ENCODE measurements at regions not wholly inside any gene's neighbourhood (a gene's known extent, or its start where the extent isn't known, plus 50 kb on each side); places are given as distances from the start of the nearest gene placed in this dataset.
"Not testable (repeated sequence)": the region's sequence is repeated elsewhere in the genome, so short reads cannot be mapped to it uniquely, and the experiment has no call there.

- Histone ChIP-seq H3K4me3 (no peak overlapping the region), H3K4me1 (replicated peaks) (no peaks in the 10 kb centered on the region), H3K27me3 (replicated peaks) (no peaks in the 10 kb centered on the region), H3K36me3 (no peaks in the 10 kb centered on the region), H3K27ac (no peak overlapping the region), H3K9me3 (replicated peaks) (no peaks in the 10 kb centered on the region)
- no peak for DNase-seq (ENCODE audit: low read depth in 1 of 2, low spot score in 2 of 2)
These were observed 1197.7 kb upstream of the LRRN3 start for GRCh38 chr7:109893231-109893630.

- no peaks in the 10 kb centered on the region for H3K9me3 ChIP-seq (replicated peaks)
- H3K36me3 ChIP-seq, result no peaks in the 10 kb centered on the region
- no peaks in the 10 kb centered on the region for H3K4me1 ChIP-seq (replicated peaks)
- H3K4me3 ChIP-seq, result no peak overlapping the region
- H3K27me3 ChIP-seq (replicated peaks), result no peaks in the 10 kb centered on the region
- no peak for DNase-seq (ENCODE audit: low read depth in 1 of 2, low spot score in 2 of 2)
- H3K27ac ChIP-seq, result no peak overlapping the region
These were observed 1195.4 kb upstream of the LRRN3 start for GRCh38 chr7:109895536-109895935.

GRCh38 chr7:109901926-109902325, 1189.0 kb upstream of the LRRN3 start:
- Histone ChIP-seq H3K4me3 (no peak overlapping the region), H3K36me3 (no peaks in the 10 kb centered on the region)
- no peak for DNase-seq (ENCODE audit: low read depth in 1 of 2, low spot score in 2 of 2)

GRCh38 chr7:109905368-109906065, 1185.4 kb upstream of the LRRN3 start:
- H3K4me1 ChIP-seq (replicated peaks); H3K27ac ChIP-seq; H3K4me3 ChIP-seq; DNase-seq (ENCODE audit: low read depth in 1 of 2, low spot score in 2 of 2); H3K36me3 ChIP-seq; H3K27me3 ChIP-seq (replicated peaks); H3K9me3 ChIP-seq (replicated peaks): not testable (repeated sequence)

More at GRCh38 chr7:109901926-109902325, 1189.0 kb upstream of the LRRN3 start:
- H3K9me3 ChIP-seq (replicated peaks), result 0 out of 2 replicates have a peak, but pooled peaks cover 2% of the 10 kb centered on the region
- no peaks in the 10 kb centered on the region for H3K4me1 ChIP-seq (replicated peaks)
- H3K27me3 ChIP-seq (replicated peaks), result no peaks in the 10 kb centered on the region
- no peak overlapping the region for H3K27ac ChIP-seq

- H3K27me3 ChIP-seq (replicated peaks), result no peaks in the 10 kb centered on the region
- no peaks in the 10 kb centered on the region for H3K4me1 ChIP-seq (replicated peaks)
- H3K9me3 ChIP-seq (replicated peaks), result no peaks in the 10 kb centered on the region
- H3K4me3 ChIP-seq, result no peak overlapping the region
- DNase-seq (ENCODE audit: low read depth in 1 of 2, low spot score in 2 of 2), result no peak
- H3K27ac ChIP-seq, result no peak overlapping the region
- no peaks in the 10 kb centered on the region for H3K36me3 ChIP-seq
These were observed 1175.3 kb upstream of the LRRN3 start for GRCh38 chr7:109915670-109916069.

- H3K4me1 ChIP-seq (replicated peaks), result no peaks in the 10 kb centered on the region
- no peaks in the 10 kb centered on the region for H3K27me3 ChIP-seq (replicated peaks)
- H3K27ac ChIP-seq, result no peak overlapping the region
- H3K4me3 ChIP-seq, result no peak overlapping the region
- H3K36me3 ChIP-seq, result no peaks in the 10 kb centered on the region
- no peaks in the 10 kb centered on the region for H3K9me3 ChIP-seq (replicated peaks)
- DNase-seq (ENCODE audit: low read depth in 1 of 2, low spot score in 2 of 2), result no peak
These were observed 1164.2 kb upstream of the LRRN3 start for GRCh38 chr7:109926738-109927137.

- Histone ChIP-seq H3K4me3 (no peak overlapping the region), H3K27me3 (replicated peaks) (no peaks in the 10 kb centered on the region), H3K9me3 (replicated peaks) (0 out of 2 replicates have a peak, but pooled peaks cover under 1% of the 10 kb centered on the region), H3K27ac (no peak overlapping the region), H3K36me3 (no peaks in the 10 kb centered on the region), H3K4me1 (replicated peaks) (no peaks in the 10 kb centered on the region)
- DNase-seq (ENCODE audit: low read depth in 1 of 2, low spot score in 2 of 2), result no peak
These were observed 1160.9 kb upstream of the LRRN3 start for GRCh38 chr7:109930049-109930448.

GRCh38 chr7:109939207-109939606, 1151.7 kb upstream of the LRRN3 start:
- H3K27me3 ChIP-seq (replicated peaks), result no peaks in the 10 kb centered on the region
- H3K27ac ChIP-seq, result no peak overlapping the region
- H3K4me1 ChIP-seq (replicated peaks), result no peaks in the 10 kb centered on the region
- no peak for DNase-seq (ENCODE audit: low read depth in 1 of 2, low spot score in 2 of 2)
- H3K36me3 ChIP-seq, result no peaks in the 10 kb centered on the region
- no peak overlapping the region for H3K4me3 ChIP-seq
- H3K9me3 ChIP-seq (replicated peaks), result 0 out of 2 replicates have a peak, but pooled peaks cover 3% of the 10 kb centered on the region

GRCh38 chr7:109945820-109946518, 1145.0 kb upstream of the LRRN3 start:
- DNase-seq (ENCODE audit: low read depth in 1 of 2, low spot score in 2 of 2), result no peak
- H3K36me3 ChIP-seq, result no peaks in the 10 kb centered on the region
- no peak overlapping the region for H3K4me3 ChIP-seq
- peaks cover 4% of the 10 kb centered on the region; the same call in 1 of the 2 replicates for H3K9me3 ChIP-seq (replicated peaks)
- no peak overlapping the region for H3K27ac ChIP-seq
- H3K27me3 ChIP-seq (replicated peaks), result no peaks in the 10 kb centered on the region
- no peaks in the 10 kb centered on the region for H3K4me1 ChIP-seq (replicated peaks)

GRCh38 chr7:109950256-109950655, 1140.7 kb upstream of the LRRN3 start:
- Histone ChIP-seq H3K4me3 (no peak overlapping the region), H3K27ac (no peak overlapping the region), H3K9me3 (replicated peaks) (peaks cover 3% of the 10 kb centered on the region; the same call in 1 of the 2 replicates), H3K4me1 (replicated peaks) (no peaks in the 10 kb centered on the region), H3K27me3 (replicated peaks) (no peaks in the 10 kb centered on the region), H3K36me3 (no peaks in the 10 kb centered on the region)
- no peak for DNase-seq (ENCODE audit: low read depth in 1 of 2, low spot score in 2 of 2)

GRCh38 chr7:109950821-109951564, 1139.9 kb upstream of the LRRN3 start:
- H3K27me3 ChIP-seq (replicated peaks), result no peaks in the 10 kb centered on the region
- no peak for DNase-seq (ENCODE audit: low read depth in 1 of 2, low spot score in 2 of 2)
- H3K9me3 ChIP-seq (replicated peaks), result 0 out of 2 replicates have a peak, but pooled peaks cover 2% of the 10 kb centered on the region
- no peak overlapping the region for H3K4me3 ChIP-seq
- no peak overlapping the region for H3K27ac ChIP-seq
- no peaks in the 10 kb centered on the region for H3K36me3 ChIP-seq
- H3K4me1 ChIP-seq (replicated peaks), result no peaks in the 10 kb centered on the region

GRCh38 chr7:109951565-109951928, 1139.4 kb upstream of the LRRN3 start:
- H3K27me3 ChIP-seq (replicated peaks), result no peaks in the 10 kb centered on the region
- H3K9me3 ChIP-seq (replicated peaks), result no peaks in the 10 kb centered on the region
- DNase-seq (ENCODE audit: low read depth in 1 of 2, low spot score in 2 of 2), result no peak
- H3K36me3 ChIP-seq, result no peaks in the 10 kb centered on the region
- no peak overlapping the region for H3K4me3 ChIP-seq
- no peak overlapping the region for H3K27ac ChIP-seq
- no peaks in the 10 kb centered on the region for H3K4me1 ChIP-seq (replicated peaks)

- no peak overlapping the region for H3K27ac ChIP-seq
- no peaks in the 10 kb centered on the region for H3K36me3 ChIP-seq
- no peaks in the 10 kb centered on the region for H3K4me1 ChIP-seq (replicated peaks)
- peaks cover 3% of the 10 kb centered on the region; the same call in 1 of the 2 replicates for H3K9me3 ChIP-seq (replicated peaks)
- H3K4me3 ChIP-seq, result no peak overlapping the region
- DNase-seq (ENCODE audit: low read depth in 1 of 2, low spot score in 2 of 2), result no peak
- H3K27me3 ChIP-seq (replicated peaks), result no peaks in the 10 kb centered on the region
These were observed 1134.9 kb upstream of the LRRN3 start for GRCh38 chr7:109955986-109956385.

- no peaks in the 10 kb centered on the region for H3K27me3 ChIP-seq (replicated peaks)
- H3K36me3 ChIP-seq, result no peaks in the 10 kb centered on the region
- no peak for DNase-seq (ENCODE audit: low read depth in 1 of 2, low spot score in 2 of 2)
- H3K4me1 ChIP-seq (replicated peaks), result no peaks in the 10 kb centered on the region
- H3K9me3 ChIP-seq (replicated peaks), result peaks cover 3% of the 10 kb centered on the region
- no peak overlapping the region for H3K27ac ChIP-seq
- no peak overlapping the region for H3K4me3 ChIP-seq
These were observed 1134.0 kb upstream of the LRRN3 start for GRCh38 chr7:109956916-109957315.
